ENCODE measurements at regions not wholly inside any gene's neighbourhood (a gene's known extent, or its start where the extent isn't known, plus 50 kb on each side); places are given as distances from the start of the nearest gene placed in this dataset.

DNA sequence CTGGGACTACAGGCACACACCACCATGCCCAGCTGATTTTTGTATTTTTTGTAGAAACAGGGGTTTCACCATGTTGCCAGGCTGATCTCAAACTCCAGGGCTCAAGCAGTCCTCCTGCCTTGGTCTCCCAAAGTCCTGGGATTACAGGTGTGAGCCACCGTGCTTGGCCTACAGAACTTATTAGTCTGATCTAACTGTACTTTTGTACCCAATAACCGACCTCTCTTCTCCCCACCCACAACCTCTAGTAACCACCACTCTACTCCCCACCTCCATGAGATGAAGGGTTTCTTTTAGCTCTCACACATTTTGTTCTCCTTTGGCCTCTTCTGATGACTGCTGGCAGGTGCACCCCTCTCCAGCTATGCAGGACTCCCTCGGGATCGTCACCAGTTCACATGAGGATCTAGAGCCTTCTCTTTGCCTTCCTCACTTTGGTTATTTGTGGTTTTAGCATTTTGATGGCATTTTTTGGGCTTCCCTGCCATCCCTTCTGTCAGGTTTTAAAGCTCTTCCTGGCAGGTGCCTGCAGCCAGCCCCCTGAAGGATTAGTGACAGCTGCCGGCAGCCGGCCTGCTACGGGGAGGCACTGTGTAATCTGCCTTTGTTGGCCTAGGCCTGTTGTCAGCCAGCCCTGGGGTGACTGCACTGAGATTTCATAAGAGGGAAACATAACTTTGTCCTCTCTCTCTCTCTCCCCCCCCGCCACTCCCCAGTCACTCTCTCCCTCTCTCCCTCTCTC lies 99.8 kb upstream of the ATP1A1 start:
- no peaks in the 10 kb centered on the region for H3K27me3 ChIP-seq (ENCODE audit: control insufficient read depth, extremely low read depth, insufficient read depth, low read length)
- no peaks in the 10 kb centered on the region for H3K79me2 ChIP-seq (ENCODE audit: control insufficient read depth, insufficient read depth, low read length)
- no peak overlapping the region for H3K27ac ChIP-seq (ENCODE audit: control insufficient read depth, insufficient read depth, low read length)
- no peaks in the 10 kb centered on the region for H3K36me3 ChIP-seq (ENCODE audit: control insufficient read depth in 2 of 2, extremely low read depth in 1 of 2, insufficient read depth in 2 of 2, low read length in 2 of 2)
- dilution Hi-C loops (cut with MboI; ENCODE audit: extremely low pct_ligation_motif_present, low sequenced_read_pairs): no loop called here
- no peaks in the 10 kb centered on the region for H4K20me1 ChIP-seq (ENCODE audit: control insufficient read depth, extremely low read depth, insufficient read depth, low read length)
- FAIRE-seq: no peak
- no peaks in the 10 kb centered on the region for H3K9me3 ChIP-seq (ENCODE audit: control insufficient read depth, low read depth, low read length)
- H3K4me2 ChIP-seq (ENCODE audit: control insufficient read depth, extremely low read depth, insufficient read depth, low read depth, low read length): no peak overlapping the region
- H2AFZ ChIP-seq (ENCODE audit: control insufficient read depth, low read length): no peak overlapping the region
- no peak overlapping the region for H3K4me3 ChIP-seq (ENCODE audit: control insufficient read depth in 2 of 3, extremely low read depth in 1 of 3, insufficient read depth in 2 of 3, low read depth in 1 of 3, low read length in 3 of 3)
- H3K9ac ChIP-seq (ENCODE audit: control insufficient read depth, extremely low read depth, insufficient read depth, low read length): no peak overlapping the region
- DNase-seq (ENCODE audit: low read depth, low spot score): no peak
- H3K9me1 ChIP-seq (ENCODE audit: control insufficient read depth, extremely low read depth, insufficient read depth, low read length): no peaks in the 10 kb centered on the region
- TF ChIP-seq EZH2 (IDR thresholded peaks at IDR 0.05; ENCODE audit: low read length): no peak
- peaks cover 4% of the 10 kb centered on the region for H3K4me1 ChIP-seq (ENCODE audit: control insufficient read depth, extremely low read depth, insufficient read depth, low read length)

DNA sequence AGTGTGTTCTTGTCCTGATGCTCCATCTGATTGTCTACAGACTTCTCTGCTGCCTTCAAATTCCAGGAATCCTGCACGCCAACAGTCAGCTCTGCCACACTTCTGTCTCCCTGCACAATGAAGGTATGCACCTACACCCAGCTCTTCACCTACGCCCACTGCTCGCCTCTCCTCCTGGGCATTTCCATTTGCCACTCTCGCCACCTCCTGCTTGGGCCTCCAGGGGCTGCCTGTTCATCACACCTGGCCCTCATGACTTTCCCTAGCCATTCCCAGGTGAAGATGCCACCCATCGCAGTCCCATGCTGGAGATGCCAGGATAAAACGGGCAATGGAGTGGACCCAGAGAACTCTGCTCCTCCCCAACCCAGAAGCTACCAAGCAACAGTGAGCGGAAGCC lies 96.5 kb upstream of the ATP1A1 start:
- H4K20me1 ChIP-seq (ENCODE audit: control insufficient read depth, extremely low read depth, insufficient read depth, low read length): no peaks in the 10 kb centered on the region
- no peaks in the 10 kb centered on the region for H3K79me2 ChIP-seq (ENCODE audit: control insufficient read depth, insufficient read depth, low read length)
- no peaks in the 10 kb centered on the region for H3K36me3 ChIP-seq (ENCODE audit: control insufficient read depth in 2 of 2, extremely low read depth in 1 of 2, insufficient read depth in 2 of 2, low read length in 2 of 2)
- no peak overlapping the region for H2AFZ ChIP-seq (ENCODE audit: control insufficient read depth, low read length)
- no peak overlapping the region for H3K4me3 ChIP-seq (ENCODE audit: control insufficient read depth in 2 of 3, extremely low read depth in 1 of 3, insufficient read depth in 2 of 3, low read depth in 1 of 3, low read length in 3 of 3)
- peaks cover 22% of the 10 kb centered on the region for H3K4me1 ChIP-seq (ENCODE audit: control insufficient read depth, extremely low read depth, insufficient read depth, low read length)
- dilution Hi-C loops (cut with MboI; ENCODE audit: extremely low pct_ligation_motif_present, low sequenced_read_pairs): no loop called here
- H3K4me2 ChIP-seq (ENCODE audit: control insufficient read depth, extremely low read depth, insufficient read depth, low read depth, low read length): no peak overlapping the region
- H3K9me3 ChIP-seq (ENCODE audit: control insufficient read depth, low read depth, low read length): no peaks in the 10 kb centered on the region
- DNase-seq (ENCODE audit: low read depth, low spot score): no peak
- no peak for FAIRE-seq
- no peak overlapping the region for H3K27ac ChIP-seq (ENCODE audit: control insufficient read depth, insufficient read depth, low read length)
- TF ChIP-seq, protein P1, sequence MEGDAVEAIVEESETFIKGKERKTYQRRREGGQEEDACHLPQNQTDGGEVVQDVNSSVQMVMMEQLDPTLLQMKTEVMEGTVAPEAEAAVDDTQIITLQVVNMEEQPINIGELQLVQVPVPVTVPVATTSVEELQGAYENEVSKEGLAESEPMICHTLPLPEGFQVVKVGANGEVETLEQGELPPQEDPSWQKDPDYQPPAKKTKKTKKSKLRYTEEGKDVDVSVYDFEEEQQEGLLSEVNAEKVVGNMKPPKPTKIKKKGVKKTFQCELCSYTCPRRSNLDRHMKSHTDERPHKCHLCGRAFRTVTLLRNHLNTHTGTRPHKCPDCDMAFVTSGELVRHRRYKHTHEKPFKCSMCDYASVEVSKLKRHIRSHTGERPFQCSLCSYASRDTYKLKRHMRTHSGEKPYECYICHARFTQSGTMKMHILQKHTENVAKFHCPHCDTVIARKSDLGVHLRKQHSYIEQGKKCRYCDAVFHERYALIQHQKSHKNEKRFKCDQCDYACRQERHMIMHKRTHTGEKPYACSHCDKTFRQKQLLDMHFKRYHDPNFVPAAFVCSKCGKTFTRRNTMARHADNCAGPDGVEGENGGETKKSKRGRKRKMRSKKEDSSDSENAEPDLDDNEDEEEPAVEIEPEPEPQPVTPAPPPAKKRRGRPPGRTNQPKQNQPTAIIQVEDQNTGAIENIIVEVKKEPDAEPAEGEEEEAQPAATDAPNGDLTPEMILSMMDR (optimal IDR thresholded peaks at IDR 0.05 in 1 of 3, IDR thresholded peaks at IDR 0.05 in 1 of 3, conservative IDR thresholded peaks at IDR 0.05 in 1 of 3; ENCODE audit: extremely low read depth in 1 of 3, insufficient read depth in 2 of 3, low read length in 3 of 3): no peak
- no peak for TF ChIP-seq EZH2 (IDR thresholded peaks at IDR 0.05; ENCODE audit: low read length)
- no peaks in the 10 kb centered on the region for H3K27me3 ChIP-seq (ENCODE audit: control insufficient read depth, extremely low read depth, insufficient read depth, low read length)
- H3K9ac ChIP-seq (ENCODE audit: control insufficient read depth, extremely low read depth, insufficient read depth, low read length): no peak overlapping the region
- no peaks in the 10 kb centered on the region for H3K9me1 ChIP-seq (ENCODE audit: control insufficient read depth, extremely low read depth, insufficient read depth, low read length)
